Astrocyte of the cerebellum (primary cell): ENCODE measurements at regions not wholly inside any gene's neighbourhood (a gene's known extent, or its start where the extent isn't known, plus 50 kb on each side); places are given as distances from the start of the nearest gene placed in this dataset.

Experiments
- DNase-seq: peaks from one replicate; pipeline ENCODE4 v3.0.0-alpha.2; 2011; ENCODE audit warnings: low read depth
- H3K4me3 ChIP-seq: 2 replicates; pipeline ENCODE4 v1.5.1; 2011; ENCODE audit warnings: mild to moderate bottlenecking, low read depth, low read length, moderate library complexity
- in situ Hi-C: cut with HindIII; loops from 2 replicates; pipeline ENCODE4 v1.10.0; 2017; ENCODE audit warnings: low sequenced_read_pairs
- TF ChIP-seq, protein P1 (sequence below): IDR thresholded peaks from 2 replicates; pipeline ENCODE4 v1.5.1; 2012; ENCODE audit warnings: low read length, low read depth, moderate library complexity, mild to moderate bottlenecking; ENCODE audit errors: missing control alignments

- in situ Hi-C loops = no loop called here
- peak; percentile 48 for DNase-seq
- TF ChIP-seq, protein P1, sequence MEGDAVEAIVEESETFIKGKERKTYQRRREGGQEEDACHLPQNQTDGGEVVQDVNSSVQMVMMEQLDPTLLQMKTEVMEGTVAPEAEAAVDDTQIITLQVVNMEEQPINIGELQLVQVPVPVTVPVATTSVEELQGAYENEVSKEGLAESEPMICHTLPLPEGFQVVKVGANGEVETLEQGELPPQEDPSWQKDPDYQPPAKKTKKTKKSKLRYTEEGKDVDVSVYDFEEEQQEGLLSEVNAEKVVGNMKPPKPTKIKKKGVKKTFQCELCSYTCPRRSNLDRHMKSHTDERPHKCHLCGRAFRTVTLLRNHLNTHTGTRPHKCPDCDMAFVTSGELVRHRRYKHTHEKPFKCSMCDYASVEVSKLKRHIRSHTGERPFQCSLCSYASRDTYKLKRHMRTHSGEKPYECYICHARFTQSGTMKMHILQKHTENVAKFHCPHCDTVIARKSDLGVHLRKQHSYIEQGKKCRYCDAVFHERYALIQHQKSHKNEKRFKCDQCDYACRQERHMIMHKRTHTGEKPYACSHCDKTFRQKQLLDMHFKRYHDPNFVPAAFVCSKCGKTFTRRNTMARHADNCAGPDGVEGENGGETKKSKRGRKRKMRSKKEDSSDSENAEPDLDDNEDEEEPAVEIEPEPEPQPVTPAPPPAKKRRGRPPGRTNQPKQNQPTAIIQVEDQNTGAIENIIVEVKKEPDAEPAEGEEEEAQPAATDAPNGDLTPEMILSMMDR = no peak
- H3K4me3 ChIP-seq = no peak overlapping the region
These were observed 400.2 kb downstream of the QKI start for GRCh38 chr6:163814494-163815364.

GRCh38 chr6:163813979-163814493 is 399.5 kb downstream of the QKI start:
- no peak overlapping the region for H3K4me3 ChIP-seq
- DNase-seq = no peak
- in situ Hi-C loops = no loop called here
- TF ChIP-seq, protein P1 = no peak

- no peak for DNase-seq
- H3K4me3 ChIP-seq = no peak overlapping the region
- in situ Hi-C loops = no loop called here
- TF ChIP-seq, protein P1 = no peak
These were observed 396.8 kb downstream of the QKI start for GRCh38 chr6:163811317-163811716.

DNA sequence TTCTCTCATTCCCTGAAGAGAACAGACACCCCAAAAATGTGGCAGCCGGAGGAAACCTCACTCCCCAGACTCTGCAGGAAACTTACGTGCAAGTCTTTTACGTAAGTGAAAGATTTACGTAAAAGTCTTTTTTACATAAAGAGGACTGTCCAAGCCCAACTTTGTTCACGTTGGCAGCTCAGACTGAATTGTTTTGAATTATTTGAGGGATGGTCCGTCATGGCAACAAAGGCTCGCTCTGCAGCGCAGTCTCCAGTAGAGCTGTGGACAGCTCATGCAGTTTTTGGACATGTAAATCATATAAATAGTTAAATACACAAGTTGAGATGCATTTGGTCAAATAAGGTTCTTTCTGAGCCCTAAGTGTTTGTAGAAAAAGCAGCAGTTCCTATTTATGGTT is 394.8 kb downstream of the QKI start:
- in situ Hi-C loops = no loop called here
- TF ChIP-seq, protein P1 = no peak
- DNase-seq = no peak
- no peak overlapping the region for H3K4me3 ChIP-seq

- TF ChIP-seq, protein P1 = no peak
- DNase-seq = no peak
- H3K4me3 ChIP-seq = no peak overlapping the region
- in situ Hi-C loops = no loop called here
These were observed 394.4 kb downstream of the QKI start for GRCh38 chr6:163808871-163809270.

GRCh38 chr6:163808231-163808630 is 393.7 kb downstream of the QKI start:
- TF ChIP-seq, protein P1 = no peak
- H3K4me3 ChIP-seq = no peak overlapping the region
- DNase-seq = no peak
- in situ Hi-C loops = no loop called here
